HepG2 (cell line): ENCODE measurements at regions not wholly inside any gene's neighbourhood (a gene's known extent, or its start where the extent isn't known, plus 50 kb on each side); places are given as distances from the start of the nearest gene placed in this dataset.

Source experiments
- HNF1A ChIP-seq, 2 experiments: sonication (generic) in 1 of 2; formaldehyde crosslinking in 1 of 2; IDR thresholded peaks; 2 replicates each; pipeline versions ENCODE4 v1.4.0 to v1.6.1; 2016 to 2020; ENCODE audit warnings: borderline replicate concordance in 1 of 2, low read depth in 1 of 2, mild to moderate bottlenecking in 1 of 2, missing genetic modification reagents in 1 of 2
- NRL ChIP-seq: sonication (generic); formaldehyde crosslinking; IDR thresholded peaks from 2 replicates; pipeline ENCODE4 v1.5.0; 2020; ENCODE audit warnings: missing genetic modification reagents, mild to moderate bottlenecking, moderate library complexity, borderline replicate concordance
- THAP9 ChIP-seq: sonication (generic); formaldehyde crosslinking; IDR thresholded peaks from 2 replicates; pipeline ENCODE4; 2020; ENCODE audit warnings: missing genetic modification reagents, mild to moderate bottlenecking, borderline replicate concordance
- ZBTB2 ChIP-seq: sonication (generic); formaldehyde crosslinking; IDR thresholded peaks from 2 replicates; pipeline ENCODE4 v1.8.0; 2022; ENCODE audit warnings: low read depth, missing genetic modification reagents
- ZBTB49 ChIP-seq: sonication (generic); formaldehyde crosslinking; IDR thresholded peaks from 2 replicates; pipeline ENCODE4 v1.4.0; 2020; ENCODE audit warnings: missing genetic modification reagents, borderline replicate concordance
- ZNF546 ChIP-seq: sonication (generic); formaldehyde crosslinking; conservative IDR thresholded peaks from 2 replicates; pipeline ENCODE4 v1.8.1; 2023; ENCODE audit warnings: mild to moderate bottlenecking, missing genetic modification reagents

GRCh38 chr4:3862640-3863420 is 96.6 kb downstream of the ADRA2C start (continued):
- TF ChIP-seq HNF1A (IDR thresholded peaks at IDR 0.05; ENCODE audit: low read depth) (no peak), HNF1A (CRISPR knock-in tag; IDR thresholded peaks at IDR 0.05; ENCODE audit: borderline replicate concordance) (no peak), THAP9 (CRISPR knock-in tag) (no peak), ZBTB2 (CRISPR knock-in tag) (no peak), ZNF546 (CRISPR knock-in tag) (no peak), NRL (CRISPR knock-in tag) (no peak), ZBTB49 (CRISPR knock-in tag) (no peak)
